Fibroblast of pulmonary artery (primary cell): ENCODE measurements at regions not wholly inside any gene's neighbourhood (a gene's known extent, or its start where the extent isn't known, plus 50 kb on each side); places are given as distances from the start of the nearest gene placed in this dataset.

Experiments used
- DNase-seq: peaks from one replicate; pipeline ENCODE4 v3.0.0-alpha.2; 2010; ENCODE audit warnings: low read depth
- H3K4me3 ChIP-seq: replicated peaks from 2 replicates; pipeline ENCODE4 v1.5.1; 2011; ENCODE audit warnings: low read depth, mild to moderate bottlenecking, control low read depth, low read length, moderate library complexity
- TF ChIP-seq, protein P1 (sequence below): IDR thresholded peaks from 2 replicates; pipeline ENCODE4 v1.5.1; 2011; ENCODE audit warnings: mild to moderate bottlenecking, control low read depth, low read length, inconsistent platforms; ENCODE audit errors: missing control alignments

DNA sequence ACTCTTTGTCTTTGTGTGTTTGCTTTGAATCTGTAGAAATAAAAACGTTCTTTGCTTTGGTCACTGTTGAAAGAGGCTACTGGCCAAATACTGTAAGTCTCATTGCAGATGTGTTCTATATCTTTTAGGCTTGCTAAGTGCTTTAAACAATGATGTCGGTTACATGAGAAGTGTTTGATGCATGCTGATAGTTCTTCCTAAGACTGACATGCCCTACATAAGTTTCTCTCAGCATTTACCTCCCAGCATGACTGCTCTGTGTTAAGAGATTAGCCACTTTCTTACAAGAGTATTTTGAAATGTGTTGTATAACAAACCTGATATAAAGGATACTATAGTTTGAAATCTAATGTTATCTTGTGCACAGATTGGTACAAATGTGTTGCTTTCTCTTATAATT is 1088.7 kb downstream of the NSUN3 start:
- TF ChIP-seq, protein P1, sequence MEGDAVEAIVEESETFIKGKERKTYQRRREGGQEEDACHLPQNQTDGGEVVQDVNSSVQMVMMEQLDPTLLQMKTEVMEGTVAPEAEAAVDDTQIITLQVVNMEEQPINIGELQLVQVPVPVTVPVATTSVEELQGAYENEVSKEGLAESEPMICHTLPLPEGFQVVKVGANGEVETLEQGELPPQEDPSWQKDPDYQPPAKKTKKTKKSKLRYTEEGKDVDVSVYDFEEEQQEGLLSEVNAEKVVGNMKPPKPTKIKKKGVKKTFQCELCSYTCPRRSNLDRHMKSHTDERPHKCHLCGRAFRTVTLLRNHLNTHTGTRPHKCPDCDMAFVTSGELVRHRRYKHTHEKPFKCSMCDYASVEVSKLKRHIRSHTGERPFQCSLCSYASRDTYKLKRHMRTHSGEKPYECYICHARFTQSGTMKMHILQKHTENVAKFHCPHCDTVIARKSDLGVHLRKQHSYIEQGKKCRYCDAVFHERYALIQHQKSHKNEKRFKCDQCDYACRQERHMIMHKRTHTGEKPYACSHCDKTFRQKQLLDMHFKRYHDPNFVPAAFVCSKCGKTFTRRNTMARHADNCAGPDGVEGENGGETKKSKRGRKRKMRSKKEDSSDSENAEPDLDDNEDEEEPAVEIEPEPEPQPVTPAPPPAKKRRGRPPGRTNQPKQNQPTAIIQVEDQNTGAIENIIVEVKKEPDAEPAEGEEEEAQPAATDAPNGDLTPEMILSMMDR: no peak
- DNase-seq: no peak
- no peak overlapping the region for H3K4me3 ChIP-seq

DNA sequence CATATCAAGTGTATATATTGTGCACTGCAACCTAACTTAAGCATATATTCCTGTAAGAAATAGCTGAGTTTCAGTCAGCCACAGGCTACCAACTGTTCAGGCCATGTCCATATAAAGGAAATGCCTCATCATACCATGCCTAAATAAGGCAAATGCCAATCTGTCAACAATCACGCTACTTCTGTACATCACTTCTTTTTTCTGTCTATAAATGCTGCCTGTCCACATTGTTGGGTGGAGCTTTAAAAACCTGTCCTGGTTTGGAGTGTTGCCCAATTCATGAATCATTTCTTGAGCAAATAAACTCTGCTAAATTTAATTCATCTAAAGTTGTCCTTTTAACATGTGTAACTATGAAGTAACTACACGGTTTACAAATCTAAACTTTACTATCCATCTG is 1091.9 kb downstream of the NSUN3 start:
- no peak overlapping the region for H3K4me3 ChIP-seq
- peak; percentile 10 for DNase-seq
- TF ChIP-seq, protein P1: no peak

DNA sequence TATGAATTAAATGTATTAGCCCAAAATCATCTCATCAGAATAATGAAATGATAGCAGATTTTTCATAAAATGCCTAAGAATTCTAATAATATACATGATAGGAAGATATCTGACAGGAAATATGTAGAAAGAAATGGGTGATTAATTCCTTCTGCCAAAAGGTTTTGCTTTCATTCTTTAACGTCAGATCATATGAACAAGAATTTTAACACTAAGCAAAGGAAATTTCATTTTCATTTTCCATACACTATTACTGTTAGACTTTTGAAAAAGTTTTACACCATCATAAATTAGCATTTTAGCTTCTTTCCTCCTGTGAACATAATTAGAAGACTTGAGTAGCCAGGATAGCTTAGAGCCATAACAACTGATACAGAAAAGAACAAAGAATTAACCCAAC is 1099.9 kb downstream of the NSUN3 start:
- no peak overlapping the region for H3K4me3 ChIP-seq
- no peak for DNase-seq
- TF ChIP-seq, protein P1: no peak

- TF ChIP-seq, protein P1: no peak
- no peak for DNase-seq
These were observed 1104.9 kb downstream of the NSUN3 start for GRCh38 chr3:95167748-95168147.

GRCh38 chr3:95168526-95168925 is 1105.7 kb downstream of the NSUN3 start:
- TF ChIP-seq, protein P1: no peak
- no peak overlapping the region for H3K4me3 ChIP-seq
- DNase-seq: no peak

More at GRCh38 chr3:95167748-95168147, 1104.9 kb downstream of the NSUN3 start:
- H3K4me3 ChIP-seq: no peak overlapping the region

DNA sequence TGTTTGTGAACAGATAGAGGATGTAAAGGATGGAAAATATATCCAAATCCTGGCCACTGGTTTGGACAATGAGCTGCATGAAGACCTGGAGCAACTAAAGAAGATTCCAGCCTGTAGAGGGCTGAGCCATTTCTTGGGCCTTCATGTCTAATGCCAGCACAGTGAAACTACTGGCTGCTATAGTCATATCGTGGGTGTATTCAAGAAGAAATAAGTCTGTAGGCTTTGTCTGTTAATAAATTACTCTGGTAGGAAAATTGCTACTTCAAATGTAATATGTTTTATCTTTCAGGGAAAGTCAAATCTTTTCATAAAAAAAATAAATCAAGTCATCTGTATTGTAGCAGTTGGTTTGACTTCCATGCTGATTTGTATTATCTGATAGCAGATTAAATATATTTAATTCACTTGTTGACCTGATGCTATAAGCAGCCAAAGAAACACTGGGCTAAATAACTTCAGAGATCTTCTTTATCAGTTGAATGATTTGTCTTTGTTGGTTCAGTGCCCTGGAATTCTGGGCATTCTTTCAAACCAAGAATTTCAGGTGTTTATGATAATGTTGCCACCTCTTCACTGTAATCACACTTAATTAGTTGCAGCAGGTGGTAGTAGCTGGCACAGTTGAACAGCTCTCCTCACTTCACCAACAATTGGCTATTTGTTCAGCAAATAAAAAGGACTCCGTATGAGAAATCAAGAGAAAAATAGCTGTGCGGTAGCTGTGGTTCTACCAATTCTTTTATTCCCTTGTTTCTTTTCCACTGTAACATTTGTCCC is 1109.5 kb downstream of the NSUN3 start:
- no peak overlapping the region for H3K4me3 ChIP-seq
- TF ChIP-seq, protein P1: no peak
- DNase-seq: no peak

- DNase-seq: no peak
- H3K4me3 ChIP-seq: no peak overlapping the region
- TF ChIP-seq, protein P1: no peak
These were observed 1114.2 kb downstream of the NSUN3 start for GRCh38 chr3:95177096-95177495.
